ENCODE measurements at regions not wholly inside any gene's neighbourhood (a gene's known extent, or its start where the extent isn't known, plus 50 kb on each side); places are given as distances from the start of the nearest gene placed in this dataset.

- DNase-seq (ENCODE audit: low read depth), result no peak
Observed at GRCh38 chr22:27624042-27624441, 177.5 kb downstream of the MN1 start.

- DNase-seq (ENCODE audit: low read depth), result no peak
Observed at GRCh38 chr22:27624705-27625104, 176.9 kb downstream of the MN1 start.

- DNase-seq (ENCODE audit: low read depth), result no peak
Observed at GRCh38 chr22:27625769-27626674, 175.5 kb downstream of the MN1 start.

GRCh38 chr22:27626675-27627443 is 174.7 kb downstream of the MN1 start:
- DNase-seq (ENCODE audit: low read depth), result no peak

- DNase-seq (ENCODE audit: low read depth), result no peak
Observed at GRCh38 chr22:27627444-27627833, 174.1 kb downstream of the MN1 start.

- no peak for DNase-seq (ENCODE audit: low read depth)
Observed at GRCh38 chr22:27627901-27628300, 173.7 kb downstream of the MN1 start.

- DNase-seq (ENCODE audit: low read depth), result no peak
Observed at GRCh38 chr22:27628341-27628740, 173.2 kb downstream of the MN1 start.

- DNase-seq (ENCODE audit: low read depth), result no peak
Observed at GRCh38 chr22:27628891-27629631, 172.5 kb downstream of the MN1 start.

- DNase-seq (ENCODE audit: low read depth), result no peak
Observed at GRCh38 chr22:27629908-27630673, 171.5 kb downstream of the MN1 start.

GRCh38 chr22:27630754-27631153 is 170.8 kb downstream of the MN1 start:
- DNase-seq (ENCODE audit: low read depth), result no peak

GRCh38 chr22:27631641-27632040 is 169.9 kb downstream of the MN1 start:
- no peak for DNase-seq (ENCODE audit: low read depth)

- no peak for DNase-seq (ENCODE audit: low read depth)
Observed at GRCh38 chr22:27632451-27633295, 168.9 kb downstream of the MN1 start.

GRCh38 chr22:27633296-27633871 is 168.2 kb downstream of the MN1 start:
- no peak for DNase-seq (ENCODE audit: low read depth)

GRCh38 chr22:27634043-27634740 is 167.4 kb downstream of the MN1 start:
- no peak for DNase-seq (ENCODE audit: low read depth)

- DNase-seq (ENCODE audit: low read depth), result no peak
Observed at GRCh38 chr22:27635435-27635834, 166.1 kb downstream of the MN1 start.

- no peak for DNase-seq (ENCODE audit: low read depth)
Observed at GRCh38 chr22:27635852-27636251, 165.7 kb downstream of the MN1 start.

GRCh38 chr22:27636716-27637508 is 164.6 kb downstream of the MN1 start:
- no peak for DNase-seq (ENCODE audit: low read depth)

GRCh38 chr22:27637604-27638003 is 164.0 kb downstream of the MN1 start:
- DNase-seq (ENCODE audit: low read depth), result no peak

Data from activated T-cell treated with anti-CD3 and anti-CD28 coated beads for 1 hour (primary cell).